Kidney epithelial cell (primary cell): ENCODE measurements at regions not wholly inside any gene's neighbourhood (a gene's known extent, or its start where the extent isn't known, plus 50 kb on each side); places are given as distances from the start of the nearest gene placed in this dataset.

ENCODE experiments used
- DNase-seq: peaks from one replicate; pipeline ENCODE4 v3.0.0-alpha.2; 2010; ENCODE audit warnings: low read depth
- H3K27me3 ChIP-seq: 2 replicates; pipeline ENCODE4 v1.6.0; 2011; ENCODE audit warnings: low read length; ENCODE audit not compliant: control insufficient read depth, insufficient read depth
- H3K36me3 ChIP-seq: 2 replicates; pipeline ENCODE4 v1.5.1; 2011; ENCODE audit warnings: low read length; ENCODE audit not compliant: control insufficient read depth, insufficient read depth
- H3K4me3 ChIP-seq: 2 replicates; pipeline ENCODE4 v1.5.1; 2011; ENCODE audit warnings: low read depth, mild to moderate bottlenecking, control low read depth, low read length
- TF ChIP-seq, protein P1 (sequence below): IDR thresholded peaks from 2 replicates; pipeline ENCODE4 v1.5.1; 2011; ENCODE audit warnings: mild to moderate bottlenecking, moderate library complexity, low read length, control low read depth, inconsistent platforms; ENCODE audit not compliant: insufficient read depth, poor library complexity, severe bottlenecking

DNA sequence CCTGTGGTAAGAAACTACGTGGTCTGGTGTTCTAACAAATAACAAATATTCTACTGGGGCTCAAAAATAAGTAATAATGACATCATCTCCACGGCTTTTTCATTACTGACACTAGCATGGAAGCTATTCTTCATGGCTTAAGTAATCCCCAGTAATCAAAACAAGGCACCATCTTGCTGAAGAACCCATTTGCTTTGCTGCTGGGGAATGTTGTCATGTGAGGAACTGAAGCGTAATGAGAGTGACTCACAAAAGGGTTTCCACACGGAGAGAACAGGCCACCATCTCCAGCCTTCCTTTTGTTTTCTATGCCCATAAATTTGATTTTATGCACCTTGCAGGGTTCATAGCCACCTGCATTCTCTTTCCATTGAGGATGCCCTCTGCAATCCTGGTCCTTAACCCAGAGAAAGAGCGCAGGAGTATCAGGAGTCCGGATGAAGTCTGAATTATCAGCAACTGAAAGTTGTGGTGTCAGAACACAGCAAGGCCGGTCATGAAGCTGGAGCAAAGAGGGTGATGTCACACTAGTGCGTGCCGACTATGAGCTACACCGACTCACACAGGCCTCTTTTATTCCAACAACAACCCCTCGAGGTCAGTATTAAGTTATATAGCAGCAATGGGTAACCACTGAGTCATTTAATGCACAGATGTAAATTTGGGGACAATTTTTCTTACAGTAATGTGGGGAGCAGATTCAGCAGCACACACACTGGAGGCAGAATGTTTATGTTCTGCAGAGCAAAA, 173.7 kb upstream of the SSTR4 start:
- H3K27me3 ChIP-seq: no peaks in the 10 kb centered on the region
- DNase-seq: peak; percentile 16
- no peak overlapping the region for H3K4me3 ChIP-seq
- no peaks in the 10 kb centered on the region for H3K36me3 ChIP-seq
- TF ChIP-seq, protein P1, sequence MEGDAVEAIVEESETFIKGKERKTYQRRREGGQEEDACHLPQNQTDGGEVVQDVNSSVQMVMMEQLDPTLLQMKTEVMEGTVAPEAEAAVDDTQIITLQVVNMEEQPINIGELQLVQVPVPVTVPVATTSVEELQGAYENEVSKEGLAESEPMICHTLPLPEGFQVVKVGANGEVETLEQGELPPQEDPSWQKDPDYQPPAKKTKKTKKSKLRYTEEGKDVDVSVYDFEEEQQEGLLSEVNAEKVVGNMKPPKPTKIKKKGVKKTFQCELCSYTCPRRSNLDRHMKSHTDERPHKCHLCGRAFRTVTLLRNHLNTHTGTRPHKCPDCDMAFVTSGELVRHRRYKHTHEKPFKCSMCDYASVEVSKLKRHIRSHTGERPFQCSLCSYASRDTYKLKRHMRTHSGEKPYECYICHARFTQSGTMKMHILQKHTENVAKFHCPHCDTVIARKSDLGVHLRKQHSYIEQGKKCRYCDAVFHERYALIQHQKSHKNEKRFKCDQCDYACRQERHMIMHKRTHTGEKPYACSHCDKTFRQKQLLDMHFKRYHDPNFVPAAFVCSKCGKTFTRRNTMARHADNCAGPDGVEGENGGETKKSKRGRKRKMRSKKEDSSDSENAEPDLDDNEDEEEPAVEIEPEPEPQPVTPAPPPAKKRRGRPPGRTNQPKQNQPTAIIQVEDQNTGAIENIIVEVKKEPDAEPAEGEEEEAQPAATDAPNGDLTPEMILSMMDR: no peak

DNA sequence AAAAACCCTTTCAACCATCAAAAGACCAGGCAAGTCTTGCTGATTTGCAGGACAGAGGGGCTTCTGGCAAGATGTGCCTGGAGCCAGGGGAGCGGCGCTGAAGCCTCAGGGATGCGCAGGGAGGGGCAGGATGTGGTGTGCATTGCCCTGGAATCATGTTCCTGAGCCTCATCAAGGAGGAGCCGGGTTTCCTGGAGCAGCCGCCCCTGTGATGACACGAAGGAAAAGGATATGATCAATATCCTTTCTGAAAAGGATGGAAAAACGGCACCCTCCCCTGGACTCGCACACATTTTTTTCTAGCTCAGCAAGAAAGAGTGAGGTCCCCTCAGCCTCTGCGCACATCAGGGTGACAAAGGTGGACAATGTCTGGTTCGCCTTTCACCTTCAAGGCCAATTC, 173.1 kb upstream of the SSTR4 start:
- H3K4me3 ChIP-seq: no peak overlapping the region
- TF ChIP-seq, protein P1: no peak
- DNase-seq: no peak
- no peaks in the 10 kb centered on the region for H3K27me3 ChIP-seq
- no peaks in the 10 kb centered on the region for H3K36me3 ChIP-seq

DNA sequence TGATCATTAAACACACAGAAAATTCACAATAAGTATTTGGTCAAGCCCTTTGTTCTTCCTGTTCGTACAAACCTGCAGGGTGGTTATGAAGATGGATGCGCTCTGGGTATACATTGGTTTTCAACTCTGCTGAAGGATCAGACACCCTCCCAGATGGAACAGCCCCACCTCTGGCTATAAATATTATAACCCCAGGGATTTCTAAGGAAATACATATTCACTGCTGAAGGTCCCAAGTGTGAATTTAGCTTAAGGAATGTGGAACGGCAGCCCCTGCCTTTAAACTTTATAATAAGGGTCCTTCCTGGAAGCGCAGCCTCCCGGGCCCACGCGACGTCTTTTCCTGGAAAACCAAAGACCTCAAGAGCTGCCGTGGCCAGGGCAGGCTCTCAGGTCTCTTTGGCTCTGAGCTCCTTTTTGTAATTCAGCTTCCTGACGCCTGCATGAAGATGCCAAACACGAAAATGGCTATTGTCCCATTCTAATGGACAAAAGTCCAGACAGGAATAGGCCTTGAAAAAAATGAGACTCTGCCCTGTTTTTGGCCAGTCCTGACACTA, 172.4 kb upstream of the SSTR4 start:
- Histone ChIP-seq H3K36me3 (no peaks in the 10 kb centered on the region), H3K27me3 (no peaks in the 10 kb centered on the region), H3K4me3 (no peak overlapping the region)
- TF ChIP-seq, protein P1: no peak
- no peak for DNase-seq

DNA sequence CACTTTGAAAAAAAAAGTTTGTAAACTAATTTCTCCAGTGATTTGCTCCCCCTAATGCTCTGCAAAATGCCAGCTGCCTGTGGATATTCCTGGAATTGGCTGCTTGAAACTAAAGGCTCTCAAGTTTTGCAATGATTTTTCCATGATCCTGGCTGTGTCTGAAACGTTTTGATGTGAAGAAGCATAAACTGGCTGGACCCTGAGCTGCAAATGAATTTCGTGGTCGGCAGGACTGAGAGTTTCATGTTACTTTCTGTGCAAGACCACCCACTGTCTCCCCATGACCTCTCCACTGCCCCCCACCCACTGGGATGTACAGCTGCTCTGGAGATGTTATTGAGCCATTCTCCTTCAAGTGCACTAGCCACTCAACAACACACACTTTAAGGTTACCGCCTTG, 171.3 kb upstream of the SSTR4 start:
- Histone ChIP-seq H3K4me3 (no peak overlapping the region), H3K36me3 (no peaks in the 10 kb centered on the region), H3K27me3 (no peaks in the 10 kb centered on the region)
- TF ChIP-seq, protein P1: no peak
- no peak for DNase-seq

DNA sequence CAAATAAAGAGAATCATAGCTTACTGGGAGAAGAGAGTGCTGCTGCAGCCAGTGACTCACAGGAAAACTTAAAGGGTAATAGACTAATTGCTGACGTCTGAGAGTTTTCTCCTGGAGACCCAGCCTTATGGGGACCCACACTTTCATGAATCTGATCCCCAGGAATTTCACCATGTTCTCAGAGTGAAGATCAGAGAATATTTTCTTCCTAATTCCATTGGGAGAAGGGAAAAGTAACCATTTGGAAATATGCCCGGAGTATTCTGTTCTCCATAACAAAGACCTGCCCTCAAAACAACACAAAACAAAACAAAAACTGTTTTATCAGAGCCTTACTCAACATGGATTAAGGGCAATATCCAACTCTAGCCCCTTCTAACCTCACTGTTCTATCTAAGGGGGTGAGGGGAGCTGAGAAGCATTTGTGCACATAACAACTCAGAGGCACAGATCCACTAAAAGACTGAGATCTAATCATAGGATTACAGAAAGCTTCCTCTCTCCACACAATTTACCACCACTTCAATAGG, 168.2 kb upstream of the SSTR4 start:
- H3K4me3 ChIP-seq: no peak overlapping the region
- H3K27me3 ChIP-seq: no peaks in the 10 kb centered on the region
- TF ChIP-seq, protein P1: no peak
- DNase-seq: no peak
- no peaks in the 10 kb centered on the region for H3K36me3 ChIP-seq

DNA sequence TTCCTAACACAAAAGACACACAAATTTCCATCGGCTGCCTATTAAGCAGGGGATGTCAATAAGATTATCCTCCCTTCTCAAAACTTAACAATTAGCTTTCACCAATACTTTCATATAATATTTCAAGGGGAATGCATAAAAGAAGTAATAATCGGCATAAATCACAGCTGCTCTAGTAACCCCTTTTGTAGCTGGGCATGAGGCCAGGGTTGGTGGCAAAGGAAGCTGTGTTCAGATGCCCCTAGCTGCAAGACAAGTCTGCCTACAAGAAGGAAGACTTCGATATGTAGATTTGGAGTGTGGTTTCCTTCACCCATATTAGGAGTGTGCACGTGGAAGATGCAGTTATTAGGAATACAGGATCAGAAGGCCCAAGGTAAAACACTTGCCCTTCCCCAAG, 156.9 kb upstream of the SSTR4 start:
- no peaks in the 10 kb centered on the region for H3K27me3 ChIP-seq
- no peak overlapping the region for H3K4me3 ChIP-seq
- TF ChIP-seq, protein P1: no peak
- DNase-seq: no peak
- no peaks in the 10 kb centered on the region for H3K36me3 ChIP-seq
